IPS-18c (cell line): ENCODE measurements at regions not wholly inside any gene's neighbourhood (a gene's known extent, or its start where the extent isn't known, plus 50 kb on each side); places are given as distances from the start of the nearest gene placed in this dataset.
"Not testable (repeated sequence)": the region's sequence is repeated elsewhere in the genome, so short reads cannot be mapped to it uniquely, and the experiment has no call there.

Source experiments
- H3K4me3 ChIP-seq: 2 replicates; pipeline ENCODE4 v1.7.0; 2013; ENCODE audit warnings: low read depth, mild to moderate bottlenecking, low read length, moderate library complexity; ENCODE audit not compliant: insufficient read depth
- H3K9me3 ChIP-seq: one replicate; pipeline ENCODE4 v1.6.1; 2013; ENCODE audit warnings: mild to moderate bottlenecking, low read length, moderate library complexity; ENCODE audit not compliant: control insufficient read depth, insufficient read depth

GRCh38 chr19:20482721-20483120 lies 82.9 kb downstream of the ZNF737 start:
- no peak overlapping the region for H3K4me3 ChIP-seq
- H3K9me3 ChIP-seq, result no peaks in the 10 kb centered on the region

- Histone ChIP-seq H3K9me3 (no peaks in the 10 kb centered on the region), H3K4me3 (no peak overlapping the region)
Measured at GRCh38 chr19:20481736-20482135, 83.8 kb downstream of the ZNF737 start.

GRCh38 chr19:20479483-20479882 lies 86.1 kb downstream of the ZNF737 start:
- no peak overlapping the region for H3K4me3 ChIP-seq
- no peaks in the 10 kb centered on the region for H3K9me3 ChIP-seq

- Histone ChIP-seq H3K9me3 (no peaks in the 10 kb centered on the region), H3K4me3 (no peak overlapping the region)
Measured at GRCh38 chr19:20478936-20479335, 86.6 kb downstream of the ZNF737 start.

GRCh38 chr19:20472854-20473253 lies 92.7 kb downstream of the ZNF737 start:
- Histone ChIP-seq H3K9me3 (no peaks in the 10 kb centered on the region), H3K4me3 (no peak overlapping the region)

GRCh38 chr19:20471431-20471830 lies 94.2 kb downstream of the ZNF737 start:
- H3K9me3 ChIP-seq, result no peaks in the 10 kb centered on the region

GRCh38 chr19:20470345-20471135 lies 95.0 kb downstream of the ZNF737 start:
- H3K9me3 ChIP-seq, result no peaks in the 10 kb centered on the region
- no peak overlapping the region for H3K4me3 ChIP-seq

More at GRCh38 chr19:20471431-20471830, 94.2 kb downstream of the ZNF737 start:
- H3K4me3 ChIP-seq, result no peak overlapping the region

- not testable (repeated sequence) for H3K9me3 ChIP-seq, H3K4me3 ChIP-seq
Measured at GRCh38 chr19:20466638-20466990, 99.0 kb downstream of the ZNF737 start.

GRCh38 chr19:20465922-20466637 lies 99.5 kb downstream of the ZNF737 start:
- not testable (repeated sequence) for H3K9me3 ChIP-seq, H3K4me3 ChIP-seq

GRCh38 chr19:20453425-20453935 lies 112.1 kb downstream of the ZNF737 start:
- Histone ChIP-seq H3K4me3 (no peak overlapping the region), H3K9me3 (no peaks in the 10 kb centered on the region)

GRCh38 chr19:20444202-20444885 lies 121.2 kb downstream of the ZNF737 start:
- Histone ChIP-seq H3K9me3 (no peaks in the 10 kb centered on the region), H3K4me3 (no peak overlapping the region)

- H3K4me3 ChIP-seq, H3K9me3 ChIP-seq: not testable (repeated sequence)
Measured at GRCh38 chr19:20432266-20432842, 133.2 kb downstream of the ZNF737 start.

GRCh38 chr19:20431826-20432225 lies 133.8 kb downstream of the ZNF737 start:
- H3K9me3 ChIP-seq, result no peaks in the 10 kb centered on the region

GRCh38 chr19:20423381-20424197 lies 142.0 kb downstream of the ZNF737 start:
- peak overlapping the region; percentile 55 for H3K4me3 ChIP-seq
- no peaks in the 10 kb centered on the region for H3K9me3 ChIP-seq

More at GRCh38 chr19:20431826-20432225, 133.8 kb downstream of the ZNF737 start:
- H3K4me3 ChIP-seq, result no peak overlapping the region

- no peaks in the 10 kb centered on the region for H3K9me3 ChIP-seq
- H3K4me3 ChIP-seq, result peak overlapping the region; percentile 55; the same call in 1 of the 2 replicates
Measured at GRCh38 chr19:20422216-20423205, 143.1 kb downstream of the ZNF737 start.

GRCh38 chr19:20416661-20417060 lies 148.9 kb downstream of the ZNF737 start:
- no peak overlapping the region for H3K4me3 ChIP-seq
- peaks cover 2% of the 10 kb centered on the region for H3K9me3 ChIP-seq
